GM13977 (cell line): ENCODE measurements at regions not wholly inside any gene's neighbourhood (a gene's known extent, or its start where the extent isn't known, plus 50 kb on each side); places are given as distances from the start of the nearest gene placed in this dataset.

Source experiments
- DNase-seq: peaks from one replicate; pipeline ENCODE4 v3.0.0; 2012; ENCODE audit warnings: low spot score
- CTCF ChIP-seq: IDR thresholded peaks from 2 replicates; pipeline ENCODE4 v1.5.1; 2012; ENCODE audit warnings: mild to moderate bottlenecking, control low read depth; ENCODE audit not compliant: insufficient read depth; ENCODE audit errors: extremely low read depth, missing control alignments
- in situ Hi-C: fragments of 300-500 bp; cut with MboI; formaldehyde crosslinking; loops from one replicate; pipeline ENCODE4 v1.12.0; 2022; ENCODE audit warnings: low sequenced_read_pairs, low pct_unique_long_range_greater_than_20kb, mixed read lengths, inconsistent platforms; ENCODE audit not compliant: unreplicated experiment

DNA sequence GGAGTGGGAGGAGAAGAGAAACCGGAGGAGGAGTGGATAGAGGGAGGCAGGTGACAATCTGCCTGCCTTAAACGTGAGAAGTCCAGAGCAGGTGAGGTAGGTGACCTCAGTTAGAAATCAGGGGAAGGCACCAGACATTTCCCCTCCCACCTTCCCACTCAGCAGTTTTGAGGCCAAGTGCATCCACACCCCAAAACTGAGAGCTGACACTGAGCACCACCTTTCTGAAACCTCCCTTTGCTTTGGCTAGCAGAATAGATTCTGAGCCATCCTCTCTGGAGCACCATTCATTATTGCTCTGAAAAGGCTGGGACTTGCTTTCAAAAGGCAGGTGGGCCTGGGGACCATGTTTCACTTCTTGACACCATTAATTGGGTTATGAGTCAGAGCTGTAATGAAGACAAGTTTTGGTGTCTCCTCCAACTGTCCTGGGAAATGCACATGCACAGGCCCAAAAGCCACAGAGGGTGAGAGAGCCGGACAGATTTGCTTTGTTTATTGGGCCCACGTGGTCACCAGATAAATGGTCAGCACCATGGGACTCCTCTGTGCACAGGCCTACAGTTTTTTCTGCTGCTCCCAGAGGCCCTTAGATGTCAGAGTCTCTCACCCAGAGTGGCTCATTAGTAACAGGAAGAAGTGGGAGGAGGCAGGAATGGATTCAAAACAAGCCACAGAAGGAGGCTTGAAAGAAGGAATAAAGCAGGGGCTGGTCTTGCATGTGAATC, 314.7 kb downstream of the TLE1 start:
- DNase-seq = no peak
- in situ Hi-C loops = no loop called here
- no peak for TF ChIP-seq CTCF

DNA sequence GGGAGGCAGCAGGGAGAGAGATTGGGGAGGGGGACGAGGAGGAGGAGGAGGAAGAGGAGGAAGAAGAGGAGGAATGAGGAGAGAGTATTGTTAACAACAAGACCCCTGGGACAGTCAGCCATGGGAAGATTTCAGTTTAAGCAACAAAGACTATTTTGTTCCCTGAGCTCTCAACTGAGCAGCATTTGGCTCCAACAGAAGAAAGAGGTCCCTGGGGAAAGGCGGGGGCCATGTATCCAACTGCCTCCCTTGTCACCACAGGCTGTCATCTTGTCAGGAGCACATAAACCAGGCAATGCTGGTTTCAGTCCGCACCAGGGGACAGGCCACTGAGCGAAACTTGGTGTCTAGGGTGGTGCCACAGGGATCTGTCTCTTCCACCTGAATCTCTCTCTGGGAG, 316.1 kb downstream of the TLE1 start:
- DNase-seq = no peak
- in situ Hi-C loops = no loop called here
- no peak for TF ChIP-seq CTCF

- in situ Hi-C loops = no loop called here
- no peak for TF ChIP-seq CTCF
- no peak for DNase-seq
These were observed 316.6 kb downstream of the TLE1 start for GRCh38 chr9:81372628-81373191.

- no peak for DNase-seq
- TF ChIP-seq CTCF = no peak
- in situ Hi-C loops = no loop called here
These were observed 317.5 kb downstream of the TLE1 start for GRCh38 chr9:81371824-81372223.

GRCh38 chr9:81370650-81371049, 318.7 kb downstream of the TLE1 start:
- in situ Hi-C loops = no loop called here
- TF ChIP-seq CTCF = no peak
- no peak for DNase-seq

DNA sequence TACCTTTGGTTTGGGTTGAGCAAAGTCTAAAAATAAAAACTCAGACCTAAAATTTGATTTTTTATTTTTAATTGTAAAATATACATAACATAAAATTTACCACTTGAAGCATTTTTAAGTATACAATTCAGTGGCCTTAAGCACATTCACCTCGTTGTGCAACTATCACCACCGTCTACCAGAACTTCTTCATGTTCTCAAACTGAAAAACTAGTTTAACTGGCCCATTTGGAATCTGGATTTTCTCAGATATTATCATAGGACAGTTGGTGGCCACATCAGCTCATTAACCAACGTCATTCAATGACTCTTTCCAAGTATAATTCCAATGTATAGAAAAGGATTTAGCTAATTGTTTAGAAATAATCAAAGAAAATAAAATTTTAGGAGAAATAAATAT, 319.3 kb downstream of the TLE1 start:
- no peak for TF ChIP-seq CTCF
- no peak for DNase-seq
- in situ Hi-C loops = no loop called here

DNA sequence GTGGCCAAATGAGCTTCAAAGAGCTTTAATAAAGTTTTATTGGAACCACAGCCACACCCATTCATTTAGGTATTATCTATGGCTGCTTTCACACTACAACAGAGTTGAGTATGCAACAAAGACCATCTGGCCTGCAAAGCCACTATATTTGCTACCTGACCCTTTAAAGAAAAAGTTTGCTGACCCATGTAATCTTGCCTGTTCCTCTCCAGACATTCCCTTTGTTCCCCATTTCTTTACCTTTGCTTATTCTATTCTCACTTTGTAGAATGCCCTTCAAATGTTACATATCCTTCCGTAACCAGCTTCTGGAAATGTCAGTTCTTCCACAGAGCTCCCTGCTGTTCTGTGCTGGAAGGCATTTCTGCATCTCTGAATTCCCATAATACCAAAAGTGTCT, 320.2 kb downstream of the TLE1 start:
- in situ Hi-C loops = no loop called here
- TF ChIP-seq CTCF = no peak
- DNase-seq = no peak
